HEK293T (cell line): ENCODE measurements at regions not wholly inside any gene's neighbourhood (a gene's known extent, or its start where the extent isn't known, plus 50 kb on each side); places are given as distances from the start of the nearest gene placed in this dataset.
A peak's percentile ranks its signal among the peaks of the same experiment; 100 is the strongest.

ENCODE experiments used
- CTCF ChIA-PET: fragments of 350-600 bp; formaldehyde crosslinking; extraction: SDS; loops from one replicate; lab custom pipeline; 2021; ENCODE audit warnings: antibody characterized with exemption, inconsistent platforms; lab: Yijun Ruan, JAX
- POLR2A ChIA-PET: fragments of 350-600 bp; formaldehyde crosslinking; extraction: SDS; loops from one replicate; lab custom pipeline; 2020; ENCODE audit warnings: antibody characterized with exemption, inconsistent platforms; lab: Yijun Ruan, JAX
- DNase-seq: peaks from one replicate; pipeline ENCODE4 v3.0.0; 2012; ENCODE audit warnings: mixed read lengths; ENCODE audit errors: extremely low spot score
- ARNT ChIP-seq: fragments of 450-650 bp; IDR thresholded peaks from 2 replicates; pipeline ENCODE4 v1.6.1; 2017; ENCODE audit warnings: mild to moderate bottlenecking
- BHLHE40 ChIP-seq: fragments of 450-650 bp; IDR thresholded peaks from 2 replicates; pipeline ENCODE4 v1.6.1; 2016; ENCODE audit warnings: mild to moderate bottlenecking, moderate library complexity, borderline replicate concordance
- CTBP1 ChIP-seq: fragments of 450-650 bp; IDR thresholded peaks from 2 replicates; pipeline ENCODE4 v1.6.1; 2016; ENCODE audit warnings: borderline replicate concordance
- ELF4 ChIP-seq: fragments of 450-650 bp; IDR thresholded peaks from 2 replicates; pipeline ENCODE4 v1.6.1; 2017; ENCODE audit warnings: antibody characterized with exemption
- FOXA1 ChIP-seq: fragments of 450-650 bp; IDR thresholded peaks from 2 replicates; pipeline ENCODE4 v1.6.1; 2016; ENCODE audit warnings: mild to moderate bottlenecking
- FOXK2 ChIP-seq: fragments of 450-650 bp; IDR thresholded peaks from 2 replicates; pipeline ENCODE4 v1.6.1; 2016; ENCODE audit warnings: mild to moderate bottlenecking
- FOXM1 ChIP-seq: fragments of 450-650 bp; IDR thresholded peaks from 2 replicates; pipeline ENCODE4 v1.6.1; 2017; ENCODE audit warnings: mild to moderate bottlenecking, borderline replicate concordance
- HDGF ChIP-seq: fragments of 450-650 bp; IDR thresholded peaks from 2 replicates; pipeline ENCODE4 v1.6.1; 2017; ENCODE audit warnings: antibody characterized with exemption, borderline replicate concordance
- L3MBTL2 ChIP-seq: fragments of 450-650 bp; conservative IDR thresholded peaks from 2 replicates; pipeline ENCODE4 v1.6.1; 2016; ENCODE audit warnings: mild to moderate bottlenecking
- LEF1 ChIP-seq: fragments of 450-650 bp; IDR thresholded peaks from 2 replicates; pipeline ENCODE4 v1.6.1; 2017; ENCODE audit warnings: mild to moderate bottlenecking, borderline replicate concordance
- NFRKB ChIP-seq: fragments of 450-650 bp; IDR thresholded peaks from 2 replicates; pipeline ENCODE4 v1.6.1; 2016; ENCODE audit warnings: mild to moderate bottlenecking, moderate library complexity
- SP1 ChIP-seq: fragments of 450-650 bp; IDR thresholded peaks from 2 replicates; pipeline ENCODE4 v1.6.1; 2017
- SUZ12 ChIP-seq: fragments of 450-650 bp; IDR thresholded peaks from 2 replicates; pipeline ENCODE4 v1.6.1; 2016; ENCODE audit warnings: mild to moderate bottlenecking
- TARDBP ChIP-seq: fragments of 450-650 bp; IDR thresholded peaks from 2 replicates; pipeline ENCODE4 v1.6.1; 2016
- ZNF384 ChIP-seq: fragments of 450-650 bp; IDR thresholded peaks from 2 replicates; pipeline ENCODE4 v1.6.1; 2016
- TF ChIP-seq, protein P1 (sequence below): fragments of 450-650 bp; IDR thresholded peaks from 2 replicates; pipeline ENCODE4 v1.6.1; 2016

DNA sequence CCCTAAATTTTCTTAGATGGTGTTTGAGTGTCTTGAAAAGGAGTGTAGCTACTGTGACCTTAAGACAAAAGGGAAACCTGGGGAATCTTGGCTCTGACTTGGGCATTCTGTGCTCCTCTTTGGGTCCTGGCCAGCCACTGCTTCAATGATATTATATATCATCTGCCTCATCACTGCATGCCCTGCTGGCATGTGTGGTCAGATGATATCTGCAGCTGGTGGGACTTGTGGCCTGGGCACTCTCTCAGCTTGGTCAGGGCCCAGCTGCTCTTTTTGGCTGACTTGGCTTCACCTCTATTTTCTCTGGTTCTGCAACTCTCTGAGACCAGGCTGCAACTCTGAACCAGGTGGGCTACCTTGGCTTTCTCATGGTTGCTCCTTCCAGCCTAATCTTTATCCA is 446.1 kb upstream of the RARB start:
- POLR2A ChIA-PET, result no interaction called here
- CTCF ChIA-PET, result no interaction called here
- no peak for DNase-seq
- no peak for TF ChIP-seq HDGF
- no peak for TF ChIP-seq FOXK2
- TF ChIP-seq SUZ12, result no peak
- TF ChIP-seq NFRKB, result no peak
- TF ChIP-seq FOXM1, result no peak
- TF ChIP-seq, protein P1, sequence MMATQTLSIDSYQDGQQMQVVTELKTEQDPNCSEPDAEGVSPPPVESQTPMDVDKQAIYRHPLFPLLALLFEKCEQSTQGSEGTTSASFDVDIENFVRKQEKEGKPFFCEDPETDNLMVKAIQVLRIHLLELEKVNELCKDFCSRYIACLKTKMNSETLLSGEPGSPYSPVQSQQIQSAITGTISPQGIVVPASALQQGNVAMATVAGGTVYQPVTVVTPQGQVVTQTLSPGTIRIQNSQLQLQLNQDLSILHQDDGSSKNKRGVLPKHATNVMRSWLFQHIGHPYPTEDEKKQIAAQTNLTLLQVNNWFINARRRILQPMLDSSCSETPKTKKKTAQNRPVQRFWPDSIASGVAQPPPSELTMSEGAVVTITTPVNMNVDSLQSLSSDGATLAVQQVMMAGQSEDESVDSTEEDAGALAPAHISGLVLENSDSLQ, result no peak
- TF ChIP-seq BHLHE40, result no peak
- TF ChIP-seq ZNF384, result no peak

- POLR2A ChIA-PET, result no interaction called here
- TF ChIP-seq SUZ12 (no peak), CTBP1 (no peak), NFRKB (no peak), FOXM1 (no peak), HDGF (no peak), SP1 (no peak), BHLHE40 (no peak), ARNT (no peak), ZNF384 (no peak), FOXA1 (no peak)
- TF ChIP-seq, protein P1, result no peak
- no peak for DNase-seq
- CTCF ChIA-PET, result no interaction called here
Measured at GRCh38 chr3:24985668-24986067, 442.4 kb upstream of the RARB start.

DNA sequence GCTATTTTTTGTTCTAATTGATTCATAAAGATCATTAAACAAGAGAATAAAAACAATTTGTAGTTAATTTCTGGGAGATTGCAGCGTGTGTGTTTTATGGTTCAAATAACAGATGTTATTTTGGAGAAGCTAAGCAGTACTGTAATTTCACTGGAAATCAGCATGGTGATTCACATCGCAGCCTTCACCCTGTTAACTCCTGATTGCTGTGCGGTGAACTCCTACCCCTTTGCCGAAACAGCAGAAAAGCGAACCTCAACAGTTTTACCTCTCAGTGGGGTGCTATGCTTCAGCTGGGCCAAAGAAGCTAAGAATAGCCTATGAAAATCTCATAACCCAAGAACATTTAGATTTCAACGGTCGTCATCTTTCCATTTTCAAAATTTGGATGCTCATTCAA is 441.5 kb upstream of the RARB start:
- ChIA-PET POLR2A (interaction anchor here (0.6 kb wide), 1 partner anchor 38 kb away, joined by 3 read pairs; no protein-coding TSS in a partner anchor), CTCF (interaction anchor here (0.6 kb wide), 2 partner anchors 114 to 608 kb away, joined by 3 read pairs; no protein-coding TSS in a partner anchor)
- no peak for DNase-seq
- TF ChIP-seq TARDBP (no peak), FOXA1 (no peak), CTBP1 (no peak), FOXK2 (no peak), SUZ12 (no peak), SP1 (no peak), ZNF384 (no peak), LEF1 (no peak), FOXM1 (no peak), ARNT (no peak), BHLHE40 (no peak), L3MBTL2 (no peak), HDGF (no peak), NFRKB (no peak), ELF4 (no peak)

DNA sequence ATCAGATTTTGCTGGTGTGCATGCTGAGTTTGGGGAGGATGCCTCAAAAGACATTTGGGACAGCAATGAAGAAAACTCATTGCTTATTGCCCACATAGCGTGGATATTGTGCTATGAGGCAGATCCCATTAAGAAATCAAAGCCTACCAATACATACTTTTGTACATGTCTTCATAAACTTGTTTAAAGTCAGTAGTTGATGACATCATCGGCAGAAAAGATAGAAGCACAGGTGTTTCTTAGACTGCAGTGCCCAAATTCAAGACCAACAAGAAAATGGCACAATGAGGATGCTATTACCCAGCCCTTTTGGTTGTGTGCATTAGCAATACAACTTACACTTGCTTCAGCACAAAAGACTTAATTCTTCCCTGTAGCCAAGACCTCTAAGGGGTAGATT is 428.7 kb upstream of the RARB start:
- TF ChIP-seq SP1 (no peak), ZNF384 (no peak), NFRKB (no peak), ARNT (no peak)
- DNase-seq, result no peak
- CTCF ChIA-PET, result no interaction called here
- POLR2A ChIA-PET, result no interaction called here

DNA sequence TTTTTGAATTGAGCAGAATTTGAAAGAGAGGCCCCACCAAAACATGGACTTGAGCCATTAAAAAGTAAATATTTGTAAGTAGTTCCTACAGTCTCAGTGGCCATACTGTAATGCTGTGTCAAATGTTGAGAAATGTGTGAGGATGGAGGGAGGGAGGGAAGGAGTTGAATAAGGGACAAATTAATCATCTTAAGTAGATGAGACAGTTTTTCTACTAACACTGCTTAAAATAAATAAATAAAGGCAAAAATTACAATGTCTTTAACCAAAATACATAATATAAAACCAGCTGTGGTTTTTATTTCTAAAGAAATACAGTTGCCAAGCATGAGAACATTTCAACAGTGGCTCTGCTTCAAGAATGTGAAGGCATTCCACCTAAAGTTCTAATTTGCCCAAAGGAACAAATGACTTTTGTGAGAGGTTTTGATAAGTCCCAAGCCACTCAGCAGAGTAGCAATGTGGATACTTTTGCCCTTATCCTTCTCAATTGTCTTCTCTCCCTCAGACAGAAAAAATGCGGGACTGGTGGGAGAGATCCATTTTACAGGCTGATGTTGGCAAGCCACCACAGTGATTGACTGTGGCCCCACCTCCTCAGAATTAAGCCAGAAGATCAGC is 427.0 kb upstream of the RARB start:
- DNase-seq, result no peak
- ChIA-PET POLR2A (no interaction called here), CTCF (no interaction called here)
- TF ChIP-seq HDGF (no peak), CTBP1 (no peak), LEF1 (no peak), SP1 (no peak), L3MBTL2 (no peak), NFRKB (no peak), BHLHE40 (no peak), ELF4 (no peak), ARNT (no peak), FOXA1 (no peak), FOXM1 (no peak), SUZ12 (no peak), FOXK2 (no peak), ZNF384 (no peak), TARDBP (no peak)
- TF ChIP-seq, protein P1, result no peak

- no peak for DNase-seq
- TF ChIP-seq L3MBTL2, result peak; percentile 45; the same call in 1 of the 2 replicates
- no peak for TF ChIP-seq ELF4
- ChIA-PET POLR2A (no interaction called here), CTCF (no interaction called here)
Measured at GRCh38 chr3:25002052-25002451, 426.0 kb upstream of the RARB start.
